DLD1 (cell line): ENCODE measurements at regions not wholly inside any gene's neighbourhood (a gene's known extent, or its start where the extent isn't known, plus 50 kb on each side); places are given as distances from the start of the nearest gene placed in this dataset.

Source experiments
- in situ Hi-C: cut with HindIII; loops from 2 replicates; pipeline ENCODE4 v1.10.0; 2017; ENCODE audit warnings: low sequenced_read_pairs

DNA sequence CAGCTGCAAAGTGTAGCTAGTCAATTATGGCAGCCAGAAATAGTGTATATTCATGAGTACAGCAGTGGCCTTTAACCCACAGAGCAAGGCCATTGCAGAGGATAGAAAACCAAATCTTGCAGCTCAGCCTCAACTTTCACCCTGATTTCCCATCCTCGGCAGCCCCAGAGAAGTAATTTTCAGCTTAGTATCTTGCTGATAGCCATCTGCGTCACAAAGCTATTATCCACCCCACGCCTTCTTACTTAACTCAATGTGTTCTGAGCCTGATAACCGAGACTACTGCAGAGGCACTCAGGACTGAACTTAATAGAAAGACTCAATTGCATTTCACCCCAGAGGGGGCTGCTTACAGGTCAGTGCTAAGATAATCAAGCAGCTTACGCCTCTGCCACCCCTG is 174.5 kb upstream of the MAOA start:
- in situ Hi-C loops = no loop called here

- in situ Hi-C loops = no loop called here
Observed at GRCh38 chrX:43493756-43494155, 162.3 kb upstream of the MAOA start.

DNA sequence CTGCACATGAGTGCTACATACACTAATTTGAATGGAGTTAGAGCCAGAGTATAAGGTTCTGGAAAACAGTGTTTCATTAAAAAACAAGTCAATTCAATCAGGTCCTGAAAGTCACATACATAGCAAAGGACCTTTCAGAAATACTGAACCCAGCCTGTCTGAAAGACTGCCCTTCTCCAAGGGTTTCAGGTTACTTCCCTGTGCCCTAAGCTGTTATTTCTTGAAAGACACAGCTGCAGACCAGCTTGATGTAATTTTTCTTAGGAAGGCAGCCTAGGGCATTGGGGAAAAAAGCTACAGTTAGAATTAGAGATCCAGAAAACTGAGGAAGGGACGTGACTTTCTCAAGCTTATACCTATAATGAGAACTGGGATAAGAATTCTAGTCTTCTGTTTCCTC is 155.9 kb upstream of the MAOA start:
- in situ Hi-C loops = no loop called here

DNA sequence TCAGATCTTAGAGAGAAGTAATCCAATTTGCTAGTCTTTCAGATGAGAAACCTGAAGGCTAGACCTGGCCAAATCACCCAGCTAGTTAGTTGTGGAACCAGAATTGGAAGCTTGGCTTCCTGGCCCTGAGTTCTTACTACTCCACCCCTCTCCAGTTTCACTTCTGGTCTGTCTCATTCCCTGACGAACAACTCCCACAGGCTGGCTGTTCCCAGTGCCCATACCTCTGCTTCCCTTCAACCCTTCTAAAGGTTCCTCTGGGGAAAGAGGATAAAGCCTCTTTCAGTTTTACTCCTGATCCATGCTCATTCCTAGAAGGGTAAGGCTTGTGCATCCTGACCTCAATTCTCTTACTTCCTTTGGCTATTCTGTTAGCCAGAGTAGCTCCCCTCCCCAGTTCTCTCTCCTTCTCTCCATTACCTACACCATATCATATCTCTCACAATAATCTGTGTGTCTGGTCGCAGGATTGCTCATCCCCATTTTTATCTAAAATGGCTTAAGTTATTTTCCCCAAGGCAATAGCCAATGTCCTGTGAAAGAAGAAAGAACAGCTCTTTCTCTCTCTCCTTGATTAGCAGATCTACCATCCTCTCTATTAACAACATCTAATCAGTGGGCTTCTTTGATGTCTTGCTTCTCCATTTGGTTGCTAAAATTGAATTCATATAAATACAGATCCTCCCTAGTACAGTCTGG is 155.0 kb upstream of the MAOA start:
- in situ Hi-C loops = no loop called here

- in situ Hi-C loops = no loop called here
Observed at GRCh38 chrX:43504394-43504793, 151.7 kb upstream of the MAOA start.

DNA sequence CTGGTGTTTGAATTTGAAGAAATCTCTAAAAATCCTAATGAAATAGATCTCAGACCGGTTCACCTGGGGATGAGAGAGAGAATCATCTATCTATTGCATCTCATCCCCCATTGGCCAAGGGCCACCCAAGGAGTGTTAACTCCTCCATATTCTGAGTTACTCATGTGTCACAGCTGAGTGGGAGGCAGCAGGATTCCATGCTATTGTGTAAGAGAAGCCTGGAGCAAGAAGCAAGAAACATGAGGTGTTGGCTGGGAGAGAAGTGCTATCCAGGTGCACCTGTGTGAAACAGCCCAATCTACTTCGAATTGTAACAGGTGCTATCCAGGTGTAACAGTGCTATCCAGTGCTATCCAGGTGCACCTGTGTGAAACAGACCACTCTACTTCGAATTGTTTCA is 150.3 kb upstream of the MAOA start:
- in situ Hi-C loops = no loop called here

GRCh38 chrX:43508694-43509093 is 147.4 kb upstream of the MAOA start:
- in situ Hi-C loops = no loop called here

- in situ Hi-C loops = no loop called here
Observed at GRCh38 chrX:43510209-43510608, 145.9 kb upstream of the MAOA start.

- in situ Hi-C loops = no loop called here
Observed at GRCh38 chrX:43513085-43513484, 143.0 kb upstream of the MAOA start.

- in situ Hi-C loops = no loop called here
Observed at GRCh38 chrX:43514820-43515219, 141.3 kb upstream of the MAOA start.

- in situ Hi-C loops = no loop called here
Observed at GRCh38 chrX:43522582-43522981, 133.5 kb upstream of the MAOA start.

DNA sequence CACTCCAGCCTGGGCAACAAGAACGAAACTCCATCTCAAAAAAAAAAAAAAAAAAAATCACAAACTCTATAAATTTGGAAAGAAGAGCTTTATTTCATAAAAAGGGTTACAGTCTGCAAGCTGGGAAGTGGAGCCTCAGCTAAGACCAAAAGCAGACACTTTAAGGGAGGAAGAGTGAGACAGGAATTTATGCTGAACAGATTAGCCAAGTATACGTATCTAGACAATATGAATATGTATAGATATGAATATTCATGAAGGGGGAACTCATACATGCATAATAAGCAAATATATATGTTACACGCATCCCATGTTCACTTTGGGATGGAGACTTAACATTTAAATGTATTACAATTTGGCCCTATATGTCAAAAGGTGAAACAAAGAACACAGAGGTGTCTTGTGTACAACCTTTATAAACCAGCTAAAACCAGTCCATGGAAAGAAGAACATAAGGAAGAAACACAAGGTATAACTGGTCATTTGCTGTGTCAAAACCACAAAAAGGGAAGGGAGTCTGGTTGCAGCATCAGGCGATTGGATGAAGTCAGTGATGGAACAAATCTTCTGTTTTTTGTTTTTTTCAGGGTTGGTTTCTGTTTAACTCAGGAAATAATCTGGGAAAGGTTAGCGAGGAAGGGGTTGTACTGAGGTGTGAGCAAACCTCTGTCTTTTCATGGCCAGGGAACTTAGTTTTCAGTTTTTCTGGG is 130.0 kb upstream of the MAOA start:
- in situ Hi-C loops = no loop called here

- in situ Hi-C loops = no loop called here
Observed at GRCh38 chrX:43526878-43527277, 129.2 kb upstream of the MAOA start.

GRCh38 chrX:43527801-43528200 is 128.3 kb upstream of the MAOA start:
- in situ Hi-C loops = no loop called here

GRCh38 chrX:43530837-43531236 is 125.3 kb upstream of the MAOA start:
- in situ Hi-C loops = no loop called here

GRCh38 chrX:43540318-43540717 is 115.8 kb upstream of the MAOA start:
- in situ Hi-C loops = no loop called here

- in situ Hi-C loops = loop anchor here (25.0 kb wide), 1 partner anchor 211 kb away; no protein-coding TSS in a partner anchor
Observed at GRCh38 chrX:43551590-43551989, 104.5 kb upstream of the MAOA start.

DNA sequence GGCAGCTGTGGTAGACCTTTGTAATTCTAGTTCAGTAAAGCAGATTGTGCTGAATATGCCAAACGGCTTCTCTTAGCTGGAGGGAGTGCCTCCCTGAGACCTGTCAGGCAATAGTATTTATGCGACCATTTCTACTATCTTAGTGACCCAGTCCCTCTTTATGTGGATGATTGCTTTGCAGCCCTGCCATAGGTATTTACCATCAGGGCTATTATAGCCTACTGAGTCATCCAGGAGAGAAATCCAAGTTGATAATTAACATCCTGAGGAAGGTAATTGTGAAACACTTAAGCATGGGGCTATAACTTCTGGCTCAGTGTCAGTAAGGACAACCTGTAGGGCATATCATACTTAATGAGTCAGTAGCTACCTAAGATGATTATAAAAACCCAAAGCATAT is 103.9 kb upstream of the MAOA start:
- in situ Hi-C loops = loop anchor here (25.0 kb wide), 1 partner anchor 210 kb away; no protein-coding TSS in a partner anchor

DNA sequence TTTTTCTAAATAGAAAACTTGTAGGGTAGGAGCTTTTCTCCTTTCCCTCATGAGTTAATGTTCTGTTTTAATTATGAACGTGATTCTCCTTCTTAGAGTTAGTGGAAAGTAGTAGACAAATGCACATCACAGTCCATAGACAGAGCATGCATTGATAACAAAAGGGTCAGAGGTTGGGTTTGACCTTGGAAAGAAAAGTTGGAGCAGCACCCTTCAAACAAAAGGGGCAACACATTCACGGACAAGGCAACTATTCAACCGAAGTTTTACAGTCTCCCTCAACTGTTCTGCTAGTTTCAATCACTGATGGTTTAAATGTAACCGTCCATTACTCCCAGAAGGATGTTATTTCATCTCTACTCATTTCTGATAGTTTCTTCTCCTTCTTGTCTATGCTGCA is 103.4 kb upstream of the MAOA start:
- in situ Hi-C loops = loop anchor here (25.0 kb wide), 1 partner anchor 210 kb away; no protein-coding TSS in a partner anchor

DNA sequence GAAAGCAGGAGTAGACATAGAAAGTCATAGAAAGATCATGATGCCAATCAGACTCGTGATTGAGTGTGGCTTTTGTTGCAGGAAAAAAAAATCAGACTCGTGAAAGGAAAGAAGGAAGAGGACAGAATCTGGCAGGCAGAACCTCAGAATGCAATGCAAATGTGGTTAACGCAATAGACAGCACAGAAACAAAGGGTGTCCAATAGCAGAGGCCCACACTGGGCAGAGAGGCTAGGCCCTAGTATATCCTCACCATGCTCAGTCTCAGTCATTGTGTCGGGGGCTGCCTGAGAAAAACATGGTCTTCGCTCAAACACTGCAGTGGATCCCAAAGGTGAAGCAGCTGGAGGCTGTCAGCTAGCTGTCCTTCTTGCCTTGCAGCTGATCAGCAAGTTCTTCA is 102.8 kb upstream of the MAOA start:
- in situ Hi-C loops = loop anchor here (25.0 kb wide), 1 partner anchor 209 kb away; no protein-coding TSS in a partner anchor

DNA sequence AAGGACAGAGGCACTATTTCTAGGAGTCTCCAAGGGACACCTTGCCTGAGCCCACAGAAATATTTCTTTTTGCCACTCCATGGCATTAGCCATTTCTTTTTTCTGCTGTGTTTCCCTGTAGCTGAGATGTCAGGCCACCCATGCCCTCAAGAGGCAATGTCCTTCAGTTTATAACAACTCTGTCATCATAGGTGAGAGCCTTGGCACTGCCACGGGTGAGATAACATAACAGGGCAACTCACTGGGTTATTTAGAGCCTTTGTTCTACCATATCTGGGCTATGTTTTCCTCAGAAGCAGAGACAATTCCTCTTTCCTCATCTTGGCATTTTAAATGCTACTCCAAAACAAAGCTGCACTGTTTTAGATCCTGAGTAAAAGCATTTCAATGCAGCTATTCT is 99.9 kb upstream of the MAOA start:
- in situ Hi-C loops = loop anchor here (25.0 kb wide), 1 partner anchor 206 kb away; no protein-coding TSS in a partner anchor

- in situ Hi-C loops = loop anchor here (25.0 kb wide), 1 partner anchor 205 kb away; no protein-coding TSS in a partner anchor
Observed at GRCh38 chrX:43557792-43558191, 98.3 kb upstream of the MAOA start.
